ENCODE measurements at regions not wholly inside any gene's neighbourhood (a gene's known extent, or its start where the extent isn't known, plus 50 kb on each side); places are given as distances from the start of the nearest gene placed in this dataset.
"Not testable (repeated sequence)": the region's sequence is repeated elsewhere in the genome, so short reads cannot be mapped to it uniquely, and the experiment has no call there.

DNA sequence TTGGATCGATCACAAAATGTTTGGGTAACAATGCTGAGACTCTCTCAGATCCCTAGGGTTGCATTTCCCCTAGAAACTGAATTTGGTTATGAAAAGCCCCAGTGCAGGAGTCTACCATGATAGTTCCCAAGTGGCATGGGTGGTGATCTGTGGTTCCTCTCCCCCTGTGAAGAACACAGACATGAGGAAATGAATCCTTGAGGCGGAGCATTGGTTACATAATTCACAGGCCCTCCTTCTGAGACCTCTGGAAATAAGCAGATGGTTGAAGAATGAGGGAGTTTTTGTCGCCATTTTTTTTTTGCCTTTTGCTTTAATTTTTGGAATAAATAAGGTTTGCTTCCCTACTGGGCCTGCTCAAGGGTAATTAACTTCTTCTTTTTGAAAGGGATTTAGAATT lies 597.0 kb upstream of the RBFOX1 start:
- peaks cover 16% of the 10 kb centered on the region for H3K27me3 Mint-ChIP-seq (ENCODE audit: low read depth)
- TF ChIP-seq, protein P1, sequence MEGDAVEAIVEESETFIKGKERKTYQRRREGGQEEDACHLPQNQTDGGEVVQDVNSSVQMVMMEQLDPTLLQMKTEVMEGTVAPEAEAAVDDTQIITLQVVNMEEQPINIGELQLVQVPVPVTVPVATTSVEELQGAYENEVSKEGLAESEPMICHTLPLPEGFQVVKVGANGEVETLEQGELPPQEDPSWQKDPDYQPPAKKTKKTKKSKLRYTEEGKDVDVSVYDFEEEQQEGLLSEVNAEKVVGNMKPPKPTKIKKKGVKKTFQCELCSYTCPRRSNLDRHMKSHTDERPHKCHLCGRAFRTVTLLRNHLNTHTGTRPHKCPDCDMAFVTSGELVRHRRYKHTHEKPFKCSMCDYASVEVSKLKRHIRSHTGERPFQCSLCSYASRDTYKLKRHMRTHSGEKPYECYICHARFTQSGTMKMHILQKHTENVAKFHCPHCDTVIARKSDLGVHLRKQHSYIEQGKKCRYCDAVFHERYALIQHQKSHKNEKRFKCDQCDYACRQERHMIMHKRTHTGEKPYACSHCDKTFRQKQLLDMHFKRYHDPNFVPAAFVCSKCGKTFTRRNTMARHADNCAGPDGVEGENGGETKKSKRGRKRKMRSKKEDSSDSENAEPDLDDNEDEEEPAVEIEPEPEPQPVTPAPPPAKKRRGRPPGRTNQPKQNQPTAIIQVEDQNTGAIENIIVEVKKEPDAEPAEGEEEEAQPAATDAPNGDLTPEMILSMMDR (IDR thresholded peaks at IDR 0.05; ENCODE audit: unreplicated experiment) = no peak
- H3K4me3 Mint-ChIP-seq = no peak overlapping the region
- no peak for DNase-seq (ENCODE audit: low spot score in 2 of 2, unreplicated experiment in 2 of 2)
- H3K4me1 Mint-ChIP-seq = no peaks in the 10 kb centered on the region
- H3K36me3 Mint-ChIP-seq = no peaks in the 10 kb centered on the region
- H3K27ac Mint-ChIP-seq = no peak overlapping the region
- peaks cover 14% of the 10 kb centered on the region for H3K9me3 Mint-ChIP-seq

DNA sequence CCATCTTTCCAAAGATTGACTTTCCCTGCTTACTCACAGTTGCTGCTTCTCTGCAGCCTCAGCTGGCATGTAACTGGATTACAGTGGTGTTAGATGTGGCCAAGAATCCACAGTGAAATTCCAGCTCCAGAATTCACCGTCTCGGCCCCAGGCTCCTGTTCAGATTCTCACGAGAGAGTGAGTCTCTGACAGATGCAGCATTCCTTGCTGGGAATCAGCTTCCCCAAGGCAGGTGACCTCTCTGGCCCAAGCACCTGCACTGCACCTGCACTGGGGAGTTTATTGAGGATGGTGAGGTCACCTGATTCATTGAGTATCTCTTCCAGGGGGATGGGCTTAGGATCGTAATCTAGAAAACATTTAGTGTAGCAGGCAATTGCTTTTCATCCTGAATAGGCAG lies 600.5 kb upstream of the RBFOX1 start:
- H3K4me3 Mint-ChIP-seq = no peak overlapping the region
- no peaks in the 10 kb centered on the region for H3K4me1 Mint-ChIP-seq
- TF ChIP-seq, protein P1 (IDR thresholded peaks at IDR 0.05; ENCODE audit: unreplicated experiment) = no peak
- no peaks in the 10 kb centered on the region for H3K36me3 Mint-ChIP-seq
- no peak overlapping the region for H3K27ac Mint-ChIP-seq
- peaks cover 22% of the 10 kb centered on the region for H3K27me3 Mint-ChIP-seq (ENCODE audit: low read depth)
- no peak for DNase-seq (ENCODE audit: low spot score in 2 of 2, unreplicated experiment in 2 of 2)
- H3K9me3 Mint-ChIP-seq = no peaks in the 10 kb centered on the region

DNA sequence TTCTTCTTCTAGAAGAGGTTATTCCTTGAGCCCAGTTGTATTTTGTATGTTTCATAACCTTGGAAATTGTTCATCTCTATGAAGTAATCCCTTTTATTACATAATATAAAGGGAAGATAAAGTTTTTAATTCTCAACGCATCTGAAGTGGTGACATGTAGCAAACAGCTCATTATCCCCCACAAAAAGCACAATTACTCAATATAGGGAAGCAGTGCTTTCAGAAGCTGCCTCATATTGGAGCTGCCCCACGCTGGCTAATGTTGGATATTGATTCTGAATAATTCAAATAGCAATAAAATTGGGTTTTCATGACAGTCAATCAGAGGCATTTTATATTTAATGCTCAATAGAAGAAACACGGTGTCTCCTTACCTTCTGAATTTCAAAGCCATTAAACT lies 604.3 kb upstream of the RBFOX1 start:
- no peak overlapping the region for H3K4me3 Mint-ChIP-seq
- H3K4me1 Mint-ChIP-seq = no peaks in the 10 kb centered on the region
- H3K9me3 Mint-ChIP-seq = no peaks in the 10 kb centered on the region
- H3K27me3 Mint-ChIP-seq (ENCODE audit: low read depth) = peaks cover 22% of the 10 kb centered on the region
- DNase-seq (ENCODE audit: low spot score in 2 of 2, unreplicated experiment in 2 of 2) = no peak
- H3K27ac Mint-ChIP-seq = no peak overlapping the region
- no peaks in the 10 kb centered on the region for H3K36me3 Mint-ChIP-seq
- TF ChIP-seq, protein P1 (IDR thresholded peaks at IDR 0.05; ENCODE audit: unreplicated experiment) = no peak

DNA sequence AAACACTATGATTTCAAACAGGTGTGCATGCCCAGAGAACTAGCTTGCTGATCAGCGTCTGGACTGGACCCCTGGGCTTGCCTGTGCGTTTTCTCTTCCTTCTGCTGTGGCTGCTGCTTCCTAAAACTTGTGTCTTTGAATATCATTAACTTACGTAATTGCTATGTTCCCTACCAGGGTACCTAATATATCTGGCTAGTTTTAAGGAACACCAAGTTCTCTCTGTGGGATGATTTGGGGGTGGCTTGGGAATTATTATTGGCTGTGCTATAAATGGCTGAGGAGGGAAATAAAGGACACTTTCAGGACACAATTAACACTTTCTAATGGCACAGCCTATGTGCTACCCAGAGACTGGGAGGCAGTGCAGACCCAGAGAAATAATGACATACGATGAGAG lies 606.0 kb upstream of the RBFOX1 start:
- no peaks in the 10 kb centered on the region for H3K4me1 Mint-ChIP-seq
- no peaks in the 10 kb centered on the region for H3K36me3 Mint-ChIP-seq
- peaks cover 16% of the 10 kb centered on the region for H3K27me3 Mint-ChIP-seq (ENCODE audit: low read depth)
- TF ChIP-seq, protein P1 (IDR thresholded peaks at IDR 0.05; ENCODE audit: unreplicated experiment) = no peak
- no peak overlapping the region for H3K4me3 Mint-ChIP-seq
- H3K27ac Mint-ChIP-seq = no peak overlapping the region
- no peaks in the 10 kb centered on the region for H3K9me3 Mint-ChIP-seq
- no peak for DNase-seq (ENCODE audit: low spot score in 2 of 2, unreplicated experiment in 2 of 2)

DNA sequence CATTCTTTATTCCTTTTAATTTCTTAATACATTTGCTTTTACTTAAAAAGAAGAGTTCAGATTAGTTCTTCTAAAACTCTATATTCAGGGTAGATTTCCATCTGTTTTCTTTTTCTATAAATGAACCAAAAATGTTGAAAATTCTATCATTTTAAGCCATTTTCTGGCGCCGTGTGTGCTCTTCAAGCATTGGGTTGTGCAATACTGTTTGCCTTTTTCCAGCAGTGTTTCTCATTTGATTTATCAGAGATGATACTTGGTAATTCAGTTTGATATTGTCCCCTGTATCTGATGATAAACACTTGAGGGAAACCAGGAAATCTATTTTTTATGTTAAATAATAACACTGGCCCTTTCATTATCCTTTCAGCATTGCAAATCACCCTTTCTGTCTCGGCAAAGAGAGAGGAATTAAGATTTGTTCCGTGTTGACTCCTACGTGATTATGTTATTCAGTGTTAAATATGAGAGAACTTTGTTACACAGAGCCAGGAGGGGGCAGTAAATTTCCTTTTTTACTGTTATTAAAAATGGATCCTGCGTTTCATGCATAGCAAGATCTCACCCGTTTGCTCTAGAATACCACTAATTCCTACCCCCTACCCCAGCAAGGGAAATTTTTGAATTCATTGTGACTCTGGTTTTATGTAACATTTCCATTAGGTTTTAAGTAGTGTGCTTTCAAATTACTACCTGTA lies 606.9 kb upstream of the RBFOX1 start:
- no peak overlapping the region for H3K27ac Mint-ChIP-seq
- TF ChIP-seq, protein P1 (IDR thresholded peaks at IDR 0.05; ENCODE audit: unreplicated experiment) = peak; percentile 36
- H3K4me3 Mint-ChIP-seq = no peak overlapping the region
- no peak for DNase-seq (ENCODE audit: low spot score in 2 of 2, unreplicated experiment in 2 of 2)
- H3K36me3 Mint-ChIP-seq = no peaks in the 10 kb centered on the region
- H3K27me3 Mint-ChIP-seq (ENCODE audit: low read depth) = peaks cover 9% of the 10 kb centered on the region
- no peaks in the 10 kb centered on the region for H3K4me1 Mint-ChIP-seq
- H3K9me3 Mint-ChIP-seq = no peaks in the 10 kb centered on the region

DNA sequence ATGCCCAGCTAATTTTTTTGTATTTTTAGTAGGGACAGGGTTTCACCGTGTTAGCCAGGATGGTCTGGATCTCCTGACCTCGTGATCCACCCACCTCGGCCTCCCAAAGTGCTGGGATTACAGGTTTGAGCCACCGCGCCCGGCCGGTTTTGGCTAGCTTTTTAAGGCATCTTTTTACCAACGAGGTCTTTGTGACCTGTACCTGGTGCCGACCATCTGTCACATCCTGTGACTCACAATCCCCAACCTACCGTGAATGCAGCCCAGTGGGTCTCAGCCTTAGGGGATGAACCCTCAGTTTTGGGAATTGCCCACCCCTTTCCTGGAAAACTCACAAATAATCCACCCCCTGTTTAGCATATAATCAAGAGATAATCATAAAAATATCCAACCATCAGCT lies 607.4 kb upstream of the RBFOX1 start:
- not testable (repeated sequence) for H3K27ac Mint-ChIP-seq; H3K27me3 Mint-ChIP-seq (ENCODE audit: low read depth); H3K4me3 Mint-ChIP-seq; H3K9me3 Mint-ChIP-seq; H3K4me1 Mint-ChIP-seq; H3K36me3 Mint-ChIP-seq; DNase-seq (ENCODE audit: low spot score in 2 of 2, unreplicated experiment in 2 of 2)
